Stimulated activated CD4-positive, alpha-beta T cell treated with anti-CD3 and anti-CD28 coated beads, Interleukin-1b, Interleukin-23, amount 100 ng/mL, for 4 hours (primary cell): ENCODE measurements at regions not wholly inside any gene's neighbourhood (a gene's known extent, or its start where the extent isn't known, plus 50 kb on each side); places are given as distances from the start of the nearest gene placed in this dataset.

Experiments used
- DNase-seq, 2 donors: peaks; one replicate each; pipeline ENCODE4 v3.0.0-alpha.2; 2020; ENCODE audit warnings: low read depth in 2 of 2

- DNase-seq, result peak in 1 of 2 donors; percentile 1
These were observed 132.2 kb downstream of the OGFRL1 start for GRCh38 chr6:71420693-71421328.

GRCh38 chr6:71421611-71422010, 133.0 kb downstream of the OGFRL1 start:
- DNase-seq, result no peak

DNA sequence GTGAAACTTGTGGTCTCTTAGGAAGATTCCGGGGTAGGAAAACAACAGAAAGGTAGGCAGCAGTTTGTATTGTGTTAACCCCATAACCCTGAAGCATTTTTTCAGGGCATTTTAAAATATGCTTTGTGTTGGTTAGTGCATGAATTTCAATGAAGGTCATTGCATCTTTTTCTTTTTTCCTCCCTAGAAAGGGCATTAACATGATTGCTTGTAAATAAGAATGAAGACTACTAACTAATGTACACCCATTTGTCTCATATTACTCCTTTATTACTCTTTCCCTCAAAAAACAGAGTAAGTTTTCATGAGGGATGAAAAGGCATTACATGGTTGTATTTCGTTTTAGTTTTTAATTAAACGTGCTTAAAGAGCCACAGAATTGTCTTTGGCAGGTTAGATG, 141.4 kb downstream of the OGFRL1 start:
- no peak for DNase-seq

GRCh38 chr6:71433441-71433840, 144.8 kb downstream of the OGFRL1 start:
- DNase-seq, result no peak

GRCh38 chr6:71444222-71444621, 155.6 kb downstream of the OGFRL1 start:
- no peak for DNase-seq

DNA sequence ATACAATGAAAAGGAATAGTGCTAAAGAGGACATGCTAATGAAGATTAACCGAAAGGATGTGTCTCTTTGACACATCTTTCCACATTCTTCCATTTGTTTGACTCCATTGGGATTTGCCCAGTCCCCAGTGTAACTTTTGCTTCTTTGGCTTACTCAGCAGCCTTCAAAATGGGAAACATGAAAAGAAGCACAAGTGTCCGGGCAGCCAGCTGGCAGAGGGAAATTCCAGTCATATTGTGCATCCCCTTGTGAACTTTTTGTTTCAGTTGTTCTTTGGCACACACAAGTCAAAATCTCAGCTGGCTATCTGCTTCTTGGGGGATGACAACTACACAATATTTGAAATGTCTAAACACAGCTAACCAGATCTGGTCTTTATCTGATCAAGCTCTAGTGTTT, 157.4 kb downstream of the OGFRL1 start:
- DNase-seq, result no peak

- DNase-seq, result no peak
These were observed 157.9 kb downstream of the OGFRL1 start for GRCh38 chr6:71446470-71446869.

DNA sequence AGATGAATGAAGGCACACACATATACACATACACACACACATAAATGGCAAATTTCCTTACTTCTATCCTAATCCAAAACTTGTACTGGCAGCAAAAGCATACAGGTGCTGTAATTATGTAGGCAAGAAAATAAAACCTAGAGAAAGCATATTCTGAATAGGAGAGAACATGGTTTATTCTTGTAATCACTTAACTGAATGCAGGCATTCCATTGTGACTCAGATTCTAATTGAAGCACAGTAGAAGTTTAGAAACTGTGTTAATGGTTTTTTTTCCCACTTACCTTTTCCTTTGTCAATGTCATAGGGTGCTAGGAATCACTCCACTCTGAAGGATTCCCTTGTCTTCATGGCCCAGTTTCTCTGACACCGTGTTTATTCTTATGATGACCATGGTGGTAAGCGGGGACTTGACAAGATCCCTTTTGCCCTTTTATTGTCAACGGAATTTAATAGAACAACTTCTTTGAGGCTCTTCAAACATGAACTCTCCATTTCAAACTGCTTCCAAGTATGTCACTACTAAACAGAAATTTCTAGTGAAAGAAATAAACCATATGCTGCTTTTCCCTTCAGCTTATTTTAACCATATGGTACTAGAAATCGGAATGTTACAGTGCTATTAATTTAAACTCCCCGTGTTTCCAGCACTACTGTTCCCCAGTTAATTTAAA, 164.2 kb downstream of the OGFRL1 start:
- no peak for DNase-seq

GRCh38 chr6:71453371-71453706, 164.7 kb downstream of the OGFRL1 start:
- DNase-seq, result no peak

DNA sequence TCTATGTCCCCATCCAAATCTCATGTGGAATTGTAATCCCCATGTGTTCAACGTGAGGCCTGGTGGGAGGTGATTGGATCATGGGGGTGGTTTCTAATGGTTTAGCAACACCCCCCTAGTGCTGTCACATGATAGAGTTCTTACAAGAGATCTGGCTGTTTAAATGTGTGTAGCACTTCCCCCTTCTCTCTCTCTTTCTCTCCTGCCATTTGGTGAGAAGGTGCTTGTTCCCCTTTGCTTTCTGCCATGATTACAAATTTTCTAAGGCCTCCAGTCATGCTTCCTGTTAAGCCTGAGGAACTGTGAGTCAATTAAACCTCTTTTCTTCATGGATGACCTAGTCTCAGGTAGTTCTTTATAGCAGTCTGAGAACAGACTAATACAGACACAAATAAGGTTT, 165.4 kb downstream of the OGFRL1 start:
- DNase-seq, result no peak

DNA sequence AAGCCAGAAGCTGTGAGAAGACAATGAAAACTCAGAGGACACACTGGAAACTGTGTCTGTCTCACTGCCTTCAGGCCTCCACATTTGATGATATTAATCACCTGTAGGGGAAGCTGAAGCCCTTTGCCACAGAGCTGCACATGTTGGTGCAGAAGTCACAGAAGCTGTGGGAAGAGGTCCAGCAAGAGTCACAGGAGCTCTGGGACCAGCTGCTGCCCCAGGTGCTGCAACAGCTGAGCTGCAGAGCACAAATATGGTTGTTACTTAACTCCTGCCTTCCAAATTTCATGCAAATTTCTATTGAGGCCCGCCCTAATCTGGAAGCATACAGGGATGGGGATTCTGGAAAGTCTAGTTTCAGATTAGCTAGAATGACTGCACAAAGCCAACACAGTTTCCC, 169.3 kb downstream of the OGFRL1 start:
- no peak for DNase-seq

DNA sequence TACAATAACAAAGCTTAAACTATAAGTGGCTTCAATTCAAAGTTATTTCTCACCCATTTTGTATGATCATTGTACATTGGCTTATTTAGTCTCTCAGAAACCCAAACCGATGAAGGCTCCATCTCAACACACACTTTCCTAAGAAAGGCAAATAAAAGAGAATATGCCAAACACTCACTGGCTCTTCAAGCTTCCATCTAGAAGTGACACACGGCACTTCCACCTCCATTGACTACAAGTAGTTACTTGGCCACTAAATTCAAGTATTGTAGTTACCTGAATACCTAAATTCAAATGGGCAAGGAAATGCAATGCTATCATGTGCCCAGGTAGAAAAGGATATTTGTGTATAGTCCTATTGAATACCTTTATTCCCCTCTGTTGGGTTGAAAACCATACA, 170.6 kb downstream of the OGFRL1 start:
- DNase-seq, result no peak

DNA sequence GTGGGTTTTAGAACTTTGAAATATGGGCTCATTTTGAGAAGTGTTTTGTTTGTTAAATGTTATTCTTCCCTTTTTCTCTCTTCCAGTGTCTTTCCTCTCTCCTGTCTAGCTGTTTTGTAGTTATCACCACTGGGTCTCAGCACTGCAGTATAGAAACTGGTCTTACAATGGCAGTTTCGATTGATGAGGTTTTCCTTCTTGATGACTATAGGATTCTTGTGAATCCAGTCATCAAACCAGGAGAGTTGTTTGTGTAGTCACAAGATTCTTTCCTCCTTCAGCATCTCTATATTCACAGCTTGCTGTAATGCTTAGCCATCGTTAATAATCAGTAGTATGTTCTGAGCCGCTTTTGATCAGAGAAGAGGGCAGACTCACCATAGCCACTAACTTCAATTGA, 172.3 kb downstream of the OGFRL1 start:
- no peak for DNase-seq

- no peak for DNase-seq
These were observed 174.4 kb downstream of the OGFRL1 start for GRCh38 chr6:71463061-71463460.

DNA sequence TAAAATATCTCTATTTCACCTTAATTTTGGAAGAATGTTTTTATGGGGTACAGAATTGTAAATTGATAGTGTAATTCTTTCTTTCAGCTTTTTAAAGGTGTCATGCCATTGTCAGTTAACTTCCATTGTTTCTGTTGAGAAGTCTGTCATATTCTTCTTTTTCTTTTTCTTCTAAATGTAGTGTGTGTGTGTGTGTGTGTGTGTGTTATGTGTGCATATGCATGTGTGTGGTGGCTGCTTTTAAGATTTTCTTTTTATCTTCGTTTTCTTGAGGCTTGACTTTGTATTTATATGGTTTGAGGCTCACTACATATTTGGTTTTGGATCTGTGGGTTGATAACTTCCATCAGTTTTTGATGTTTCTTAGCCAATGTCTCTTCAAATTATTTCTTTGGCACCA, 176.5 kb downstream of the OGFRL1 start:
- DNase-seq, result no peak

DNA sequence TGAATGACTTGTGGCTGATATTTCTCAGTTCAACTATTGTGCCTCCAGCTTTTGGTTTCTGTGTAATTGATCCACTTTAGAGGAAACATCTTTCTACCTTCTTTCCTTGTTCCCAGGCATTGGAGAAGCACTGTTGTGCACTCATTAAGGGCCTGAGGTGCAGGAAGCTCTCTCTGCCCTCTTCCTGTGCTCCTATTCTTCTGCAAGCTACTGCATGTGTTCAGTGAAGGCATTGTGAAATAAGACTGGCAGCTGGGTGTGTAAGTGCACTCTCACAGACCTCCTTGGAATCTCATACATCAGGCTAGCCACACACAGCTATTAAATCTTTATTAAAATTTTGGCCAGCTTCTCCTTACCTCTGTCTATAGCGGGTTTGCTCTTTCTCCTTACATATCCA, 177.8 kb downstream of the OGFRL1 start:
- no peak for DNase-seq

DNA sequence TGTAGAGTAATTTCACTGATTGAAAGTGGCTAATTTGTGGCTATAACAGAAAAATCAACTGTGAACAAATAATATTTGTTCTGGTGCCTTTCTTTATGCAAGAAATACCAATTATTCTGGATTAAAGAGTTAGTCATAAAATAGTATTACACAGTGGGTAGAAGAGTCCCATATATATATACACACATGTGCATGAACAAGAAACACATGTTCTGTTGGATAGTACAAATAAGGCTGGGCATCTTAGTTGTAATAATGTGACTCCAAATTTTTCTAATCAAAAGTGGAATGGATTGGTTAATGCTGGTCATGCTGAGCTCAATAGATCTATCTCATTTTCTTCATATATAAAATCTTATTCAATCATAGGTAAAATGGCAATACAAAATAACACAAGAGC, 179.4 kb downstream of the OGFRL1 start:
- DNase-seq, result no peak

- no peak for DNase-seq
These were observed 180.5 kb downstream of the OGFRL1 start for GRCh38 chr6:71468841-71469700.

DNA sequence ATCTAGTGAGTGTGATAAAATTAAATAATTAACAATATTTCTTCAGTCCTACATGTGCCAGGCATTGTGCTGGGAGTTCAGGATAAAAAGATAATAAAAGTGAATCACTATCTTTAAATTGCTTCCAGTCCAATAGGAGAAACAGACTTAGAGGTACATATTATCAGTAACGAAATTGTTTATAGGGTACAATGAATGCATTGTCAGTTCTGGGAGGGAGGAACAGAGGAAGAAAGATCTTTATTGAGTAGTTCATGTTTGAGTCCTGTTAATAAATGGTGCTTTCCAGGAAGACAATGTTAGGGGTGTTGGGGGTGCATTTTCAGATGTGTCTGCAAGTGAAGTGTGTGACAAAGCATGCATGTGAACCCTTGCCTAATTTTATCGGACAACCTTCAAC, 183.1 kb downstream of the OGFRL1 start:
- DNase-seq, result no peak

DNA sequence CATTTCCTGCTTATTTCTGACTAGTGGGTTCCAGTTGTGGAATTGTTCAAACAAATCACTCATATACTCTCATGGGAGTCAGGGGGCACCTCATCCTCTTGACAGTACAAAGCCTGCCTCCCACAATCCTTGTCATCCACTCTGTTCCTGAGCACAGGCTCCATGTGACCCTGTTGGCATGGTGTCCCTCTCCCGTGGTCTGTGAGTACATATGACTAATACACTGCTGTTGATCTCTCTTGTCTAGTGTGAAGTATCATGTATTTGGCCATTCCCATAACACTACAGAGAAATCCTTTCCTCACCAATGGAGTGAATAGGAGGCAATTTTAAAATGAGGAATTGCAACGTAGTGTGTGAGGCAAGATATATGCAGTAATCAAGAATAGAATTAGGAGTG, 185.3 kb downstream of the OGFRL1 start:
- no peak for DNase-seq

- no peak for DNase-seq
These were observed 186.3 kb downstream of the OGFRL1 start for GRCh38 chr6:71474942-71475341.

DNA sequence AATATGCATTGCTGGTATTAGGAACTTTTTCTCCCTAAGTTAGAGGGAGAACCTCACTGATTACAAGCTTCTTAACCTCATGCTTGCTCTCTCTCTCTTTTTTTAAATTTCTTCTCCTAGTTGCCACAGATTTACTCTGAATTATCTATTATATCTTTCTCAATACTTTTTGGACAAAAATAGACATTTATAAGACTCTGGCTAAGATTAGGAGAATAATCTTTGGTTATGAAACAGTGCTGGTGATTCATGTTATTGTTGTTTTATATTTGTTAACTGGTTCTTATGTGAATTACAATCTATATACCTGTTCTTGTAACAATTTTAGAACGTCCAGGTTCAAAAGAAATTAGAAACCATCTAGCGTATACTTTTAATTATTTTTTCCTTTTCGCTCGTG, 187.8 kb downstream of the OGFRL1 start:
- DNase-seq, result no peak

DNA sequence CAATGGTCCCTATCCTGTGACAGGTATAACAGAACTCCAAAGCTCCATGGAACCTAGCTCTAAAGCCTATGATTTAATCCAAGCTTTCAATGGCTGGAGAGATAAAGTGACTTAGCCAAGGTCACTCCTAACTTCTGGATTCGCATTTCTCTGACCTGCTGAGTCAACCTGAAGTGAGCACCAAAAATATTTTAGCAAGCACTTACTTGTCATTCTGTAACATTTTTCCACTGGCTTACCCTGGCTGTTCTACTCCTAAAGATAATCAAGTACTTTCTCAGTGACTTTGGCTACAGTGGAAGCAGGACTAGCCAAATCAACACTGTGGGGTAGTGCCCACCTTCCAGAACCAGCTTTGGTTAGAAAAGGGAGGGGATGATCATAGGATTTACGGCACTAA, 188.3 kb downstream of the OGFRL1 start:
- DNase-seq, result no peak
